Activated CD8-positive, alpha-beta memory T cell treated with anti-CD3 and anti-CD28 coated beads for 4 hours (primary cell): ENCODE measurements at regions not wholly inside any gene's neighbourhood (a gene's known extent, or its start where the extent isn't known, plus 50 kb on each side); places are given as distances from the start of the nearest gene placed in this dataset.

Experiments
- DNase-seq, 2 donors: peaks; one replicate each; pipeline ENCODE4 v3.0.0-alpha.2; 2020; ENCODE audit warnings: low read depth in 2 of 2

GRCh38 chr1:88134983-88135921 is 548.8 kb upstream of the PKN2 start:
- DNase-seq, result no peak

- no peak for DNase-seq
These were observed 544.4 kb upstream of the PKN2 start for GRCh38 chr1:88139633-88140032.

- no peak for DNase-seq
These were observed 543.7 kb upstream of the PKN2 start for GRCh38 chr1:88140325-88140724.

- no peak for DNase-seq
These were observed 542.5 kb upstream of the PKN2 start for GRCh38 chr1:88141499-88142074.

GRCh38 chr1:88145752-88146151 is 538.3 kb upstream of the PKN2 start:
- DNase-seq, result no peak

GRCh38 chr1:88149686-88150085 is 534.4 kb upstream of the PKN2 start:
- DNase-seq, result no peak

- DNase-seq, result no peak
These were observed 533.7 kb upstream of the PKN2 start for GRCh38 chr1:88150330-88150729.

GRCh38 chr1:88163187-88163586 is 520.9 kb upstream of the PKN2 start:
- no peak for DNase-seq

GRCh38 chr1:88168126-88168525 is 515.9 kb upstream of the PKN2 start:
- DNase-seq, result no peak

GRCh38 chr1:88169139-88169538 is 514.9 kb upstream of the PKN2 start:
- no peak for DNase-seq

- no peak for DNase-seq
These were observed 514.1 kb upstream of the PKN2 start for GRCh38 chr1:88169939-88170338.

- no peak for DNase-seq
These were observed 508.9 kb upstream of the PKN2 start for GRCh38 chr1:88175120-88175630.

- DNase-seq, result no peak
These were observed 508.3 kb upstream of the PKN2 start for GRCh38 chr1:88175631-88176226.

GRCh38 chr1:88179943-88180342 is 504.1 kb upstream of the PKN2 start:
- no peak for DNase-seq

- DNase-seq, result peak in 1 of 2 donors; percentile 19
These were observed 503.5 kb upstream of the PKN2 start for GRCh38 chr1:88180449-88181108.

GRCh38 chr1:88186911-88187310 is 497.2 kb upstream of the PKN2 start:
- no peak for DNase-seq

- no peak for DNase-seq
These were observed 496.0 kb upstream of the PKN2 start for GRCh38 chr1:88188038-88188437.

- DNase-seq, result no peak
These were observed 494.5 kb upstream of the PKN2 start for GRCh38 chr1:88189525-88189924.

- no peak for DNase-seq
These were observed 492.2 kb upstream of the PKN2 start for GRCh38 chr1:88191917-88192316.

GRCh38 chr1:88194542-88194941 is 489.5 kb upstream of the PKN2 start:
- DNase-seq, result no peak

- no peak for DNase-seq
These were observed 483.5 kb upstream of the PKN2 start for GRCh38 chr1:88200545-88200944.

GRCh38 chr1:88204111-88204510 is 480.0 kb upstream of the PKN2 start:
- no peak for DNase-seq
